Mononuclear cell (primary cell): ENCODE measurements at regions not wholly inside any gene's neighbourhood (a gene's known extent, or its start where the extent isn't known, plus 50 kb on each side); places are given as distances from the start of the nearest gene placed in this dataset.

Experiments used
- H3K27me3 ChIP-seq: 2 replicates; pipeline ENCODE4 v1.6.0; 2011; ENCODE audit warnings: low read length, control low read depth; ENCODE audit not compliant: insufficient read depth
- H3K4me1 ChIP-seq: 2 replicates; pipeline ENCODE4 v1.5.1; 2011; ENCODE audit warnings: mild to moderate bottlenecking, low read length, control low read depth; ENCODE audit not compliant: insufficient read depth
- H3K4me3 ChIP-seq: 2 replicates; pipeline ENCODE4 v1.5.1; 2011; ENCODE audit warnings: mild to moderate bottlenecking, low read length, moderate library complexity
- H3K9me3 ChIP-seq: 2 replicates; pipeline ENCODE4 v1.5.1; 2011; ENCODE audit warnings: low read depth, mild to moderate bottlenecking, control low read depth, low read length

- Histone ChIP-seq H3K9me3 (peaks cover 10% of the 10 kb centered on the region), H3K27me3 (no peaks in the 10 kb centered on the region), H3K4me3 (no peak overlapping the region), H3K4me1 (no peaks in the 10 kb centered on the region)
These were observed 794.3 kb downstream of the NR2F2 start for GRCh38 chr15:97124790-97125189.

GRCh38 chr15:97126553-97127233 lies 796.2 kb downstream of the NR2F2 start:
- Histone ChIP-seq H3K4me3 (no peak overlapping the region), H3K4me1 (no peaks in the 10 kb centered on the region), H3K9me3 (no peaks in the 10 kb centered on the region), H3K27me3 (no peaks in the 10 kb centered on the region)

- Histone ChIP-seq H3K27me3 (no peaks in the 10 kb centered on the region), H3K9me3 (no peaks in the 10 kb centered on the region), H3K4me1 (no peaks in the 10 kb centered on the region), H3K4me3 (no peak overlapping the region)
These were observed 799.2 kb downstream of the NR2F2 start for GRCh38 chr15:97129674-97130073.

DNA sequence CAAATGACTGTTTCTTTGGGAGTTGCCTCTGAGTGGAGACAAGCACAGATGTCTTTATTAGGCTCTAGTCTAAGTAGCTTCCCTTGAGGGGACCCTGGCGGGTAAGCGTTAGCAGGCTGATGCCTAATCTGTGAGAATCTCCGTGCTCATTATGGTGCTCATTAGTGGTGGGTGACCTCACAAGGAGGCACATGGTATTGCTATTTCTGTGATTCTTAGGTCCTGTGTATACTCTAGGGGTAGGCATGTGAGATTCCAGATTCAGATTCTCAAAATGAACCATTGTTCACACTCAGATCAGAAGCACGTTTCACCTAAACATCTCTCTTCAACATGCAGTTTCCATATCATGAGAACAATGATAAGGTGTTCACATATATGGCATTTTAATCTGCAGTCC lies 809.7 kb downstream of the NR2F2 start:
- H3K9me3 ChIP-seq = no peaks in the 10 kb centered on the region
- no peaks in the 10 kb centered on the region for H3K4me1 ChIP-seq
- H3K4me3 ChIP-seq = no peak overlapping the region
- no peaks in the 10 kb centered on the region for H3K27me3 ChIP-seq

GRCh38 chr15:97141360-97141759 lies 810.9 kb downstream of the NR2F2 start:
- H3K27me3 ChIP-seq = no peaks in the 10 kb centered on the region
- H3K4me1 ChIP-seq = no peaks in the 10 kb centered on the region
- H3K4me3 ChIP-seq = no peak overlapping the region
- H3K9me3 ChIP-seq = no peaks in the 10 kb centered on the region

- H3K9me3 ChIP-seq = no peaks in the 10 kb centered on the region
- H3K4me3 ChIP-seq = no peak overlapping the region
- H3K4me1 ChIP-seq = no peaks in the 10 kb centered on the region
- no peaks in the 10 kb centered on the region for H3K27me3 ChIP-seq
These were observed 811.4 kb downstream of the NR2F2 start for GRCh38 chr15:97141871-97142270.

- no peaks in the 10 kb centered on the region for H3K9me3 ChIP-seq
- no peak overlapping the region for H3K4me3 ChIP-seq
- H3K27me3 ChIP-seq = no peaks in the 10 kb centered on the region
- no peaks in the 10 kb centered on the region for H3K4me1 ChIP-seq
These were observed 813.3 kb downstream of the NR2F2 start for GRCh38 chr15:97143592-97144376.

DNA sequence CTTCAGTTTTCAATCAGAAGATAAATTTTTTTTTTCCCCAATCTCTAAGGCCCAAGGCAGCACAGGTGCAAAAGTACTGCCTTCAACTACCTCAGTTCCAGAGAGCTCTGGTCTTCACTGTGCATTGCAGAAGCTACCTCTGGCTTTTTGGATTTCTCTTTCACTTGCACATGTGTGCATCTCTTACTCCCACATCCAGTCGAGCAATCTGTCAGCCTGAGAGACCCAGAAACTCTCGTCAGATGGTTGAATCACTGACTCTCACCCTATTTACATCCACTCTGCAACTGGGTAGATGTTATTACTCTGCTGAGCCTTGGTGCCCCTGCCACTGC lies 813.8 kb downstream of the NR2F2 start:
- no peaks in the 10 kb centered on the region for H3K27me3 ChIP-seq
- no peak overlapping the region for H3K4me3 ChIP-seq
- no peaks in the 10 kb centered on the region for H3K4me1 ChIP-seq
- H3K9me3 ChIP-seq = no peaks in the 10 kb centered on the region

GRCh38 chr15:97146929-97147870 lies 813.3 kb upstream of the ARRDC4 start:
- Histone ChIP-seq H3K4me1 (no peaks in the 10 kb centered on the region), H3K9me3 (no peaks in the 10 kb centered on the region), H3K4me3 (no peak overlapping the region), H3K27me3 (no peaks in the 10 kb centered on the region)

GRCh38 chr15:97153356-97153965 lies 807.0 kb upstream of the ARRDC4 start:
- Histone ChIP-seq H3K9me3 (no peaks in the 10 kb centered on the region), H3K4me3 (no peak overlapping the region), H3K27me3 (no peaks in the 10 kb centered on the region), H3K4me1 (no peaks in the 10 kb centered on the region)

DNA sequence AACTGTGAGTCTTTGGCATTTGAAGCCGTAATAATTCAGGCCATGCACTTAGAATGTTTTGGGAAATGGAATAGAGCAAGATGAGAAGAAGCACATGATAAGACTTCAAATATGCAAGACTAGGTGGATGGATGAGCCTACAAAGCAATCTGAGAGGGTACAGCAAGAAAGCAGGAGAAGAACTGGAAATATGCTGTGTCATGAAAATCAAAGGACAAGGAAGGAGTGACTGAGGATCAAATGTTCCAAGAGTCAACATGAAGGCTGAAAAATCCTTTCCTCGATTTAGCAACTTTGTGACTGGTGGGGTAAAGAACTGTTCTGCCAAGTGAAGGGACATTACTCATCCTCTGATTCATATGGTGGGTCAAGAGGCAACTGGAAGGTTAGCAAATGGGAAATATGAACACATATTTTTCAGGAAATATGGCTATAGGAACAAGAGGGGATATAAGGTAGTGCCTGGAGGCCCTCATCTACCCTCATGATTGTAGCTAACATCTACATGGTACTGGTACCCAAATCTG lies 803.7 kb upstream of the ARRDC4 start:
- H3K9me3 ChIP-seq = no peaks in the 10 kb centered on the region
- no peaks in the 10 kb centered on the region for H3K27me3 ChIP-seq
- no peak overlapping the region for H3K4me3 ChIP-seq
- no peaks in the 10 kb centered on the region for H3K4me1 ChIP-seq

GRCh38 chr15:97162805-97163495 lies 797.6 kb upstream of the ARRDC4 start:
- H3K4me1 ChIP-seq = no peaks in the 10 kb centered on the region

GRCh38 chr15:97165205-97165604 lies 795.3 kb upstream of the ARRDC4 start:
- H3K4me1 ChIP-seq = no peaks in the 10 kb centered on the region
- H3K9me3 ChIP-seq = no peaks in the 10 kb centered on the region
- H3K27me3 ChIP-seq = no peaks in the 10 kb centered on the region
- no peak overlapping the region for H3K4me3 ChIP-seq

More at GRCh38 chr15:97162805-97163495, 797.6 kb upstream of the ARRDC4 start:
- Histone ChIP-seq H3K4me3 (no peak overlapping the region), H3K9me3 (no peaks in the 10 kb centered on the region), H3K27me3 (no peaks in the 10 kb centered on the region)
